ENCODE measurements at regions not wholly inside any gene's neighbourhood (a gene's known extent, or its start where the extent isn't known, plus 50 kb on each side); places are given as distances from the start of the nearest gene placed in this dataset.

DNA sequence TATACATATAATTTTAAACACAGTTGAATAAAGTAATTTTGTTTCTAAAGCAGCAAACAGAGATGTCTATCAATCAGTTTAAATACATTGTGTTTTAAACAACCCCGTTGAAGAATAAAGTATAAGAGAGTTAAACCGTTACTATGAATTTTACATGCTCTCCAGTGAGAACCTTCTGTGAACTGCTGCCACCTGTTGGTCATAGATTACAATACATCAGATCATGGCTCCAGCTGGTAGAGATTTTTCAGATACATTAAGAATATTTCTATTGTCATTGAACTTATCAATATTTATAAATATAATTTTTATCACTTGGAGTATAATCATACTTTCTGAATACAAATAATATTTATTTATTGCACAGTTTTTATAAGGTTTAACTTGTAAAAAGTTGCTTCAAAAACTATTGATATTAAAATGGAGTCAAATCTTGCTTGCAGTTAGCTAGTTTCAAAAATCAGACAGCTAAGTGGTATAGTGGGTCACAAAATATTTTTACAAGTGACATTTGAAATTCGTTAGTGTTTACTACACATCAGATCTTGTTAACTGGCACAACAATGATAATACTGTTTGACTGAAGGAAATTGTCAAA lies 561.2 kb upstream of the PHF14 start:
- Histone ChIP-seq H3K27me3 (ENCODE audit: control insufficient read depth, insufficient read depth, low read length) (no peaks in the 10 kb centered on the region), H3K9ac (ENCODE audit: low read depth, low read length) (no peak overlapping the region), H3K4ac (ENCODE audit: low read depth, low read length) (no peak overlapping the region), H2BK20ac (ENCODE audit: low read depth, low read length) (no peak overlapping the region), H2AK9ac (replicated peaks; ENCODE audit: low read depth, low read length, poor library complexity) (no peak overlapping the region), H3K79me1 (ENCODE audit: low read depth in 1 of 2, low read length in 2 of 2) (no peaks in the 10 kb centered on the region), H2BK5ac (ENCODE audit: low read depth, low read length, poor library complexity, severe bottlenecking) (no peak overlapping the region), H4K91ac (ENCODE audit: insufficient read depth, low read depth, low read length) (no peak overlapping the region), H3K14ac (replicated peaks; ENCODE audit: low read depth, low read length) (no peak overlapping the region), H2AK5ac (ENCODE audit: low read depth, low read length) (no peak overlapping the region), H3K36me3 (ENCODE audit: control insufficient read depth, insufficient read depth, low read length) (no peaks in the 10 kb centered on the region), H3K18ac (ENCODE audit: low read depth, low read length) (no peak overlapping the region), H3K4me2 (ENCODE audit: low read depth, low read length) (no peak overlapping the region), H3K23ac (ENCODE audit: low read depth, low read length) (no peak overlapping the region), H2AFZ (replicated peaks; ENCODE audit: low read length, poor library complexity) (no peak overlapping the region), H3K9me3 (ENCODE audit: control insufficient read depth, insufficient read depth, low read length) (0 out of 2 replicates have a peak, but pooled peaks cover 4% of the 10 kb centered on the region), H3K56ac (ENCODE audit: extremely low read depth, insufficient read depth, low read length) (no peak overlapping the region), H3K27ac (ENCODE audit: insufficient read depth, low read length) (no peak overlapping the region), H4K8ac (ENCODE audit: low read depth in 2 of 2, low read length in 2 of 2) (no peak overlapping the region), H3K4me3 (ENCODE audit: insufficient read depth, low read depth, low read length) (no peak overlapping the region), H3K4me1 (ENCODE audit: control insufficient read depth, insufficient read depth, low read length) (no peaks in the 10 kb centered on the region), H3K9me1 (ENCODE audit: insufficient read depth, low read length) (no peaks in the 10 kb centered on the region), H2BK120ac (ENCODE audit: low read depth, low read length) (no peak overlapping the region), H4K20me1 (ENCODE audit: insufficient read depth, low read length) (no peaks in the 10 kb centered on the region), H4K5ac (ENCODE audit: low read depth, low read length) (no peak overlapping the region), H2BK15ac (ENCODE audit: low read depth, low read length) (no peak overlapping the region)
- TF ChIP-seq POLR2A (IDR thresholded peaks at IDR 0.05; ENCODE audit: low read depth, low read length) (no peak), RFX5 (IDR thresholded peaks at IDR 0.05; ENCODE audit: low read depth, low read length) (no peak), RCOR1 (IDR thresholded peaks at IDR 0.05; ENCODE audit: insufficient replicate concordance, low read length) (no peak), BHLHE40 (IDR thresholded peaks at IDR 0.05; ENCODE audit: low read depth, low read length) (no peak), MAZ (IDR thresholded peaks at IDR 0.05; ENCODE audit: borderline replicate concordance, low read depth, low read length) (no peak), CHD1 (IDR thresholded peaks at IDR 0.05; ENCODE audit: low read depth, low read length) (no peak), SMC3 (IDR thresholded peaks at IDR 0.05; ENCODE audit: low read depth, low read length) (no peak), MAFK (IDR thresholded peaks at IDR 0.05; ENCODE audit: low read depth, low read length) (no peak), MXI1 (IDR thresholded peaks at IDR 0.05; ENCODE audit: borderline replicate concordance, low read depth, low read length) (no peak), RAD21 (IDR thresholded peaks at IDR 0.05; ENCODE audit: low read length) (0 out of 2 replicates have a peak, but pooled peaks have one; percentile 7), NFE2L2 (IDR thresholded peaks at IDR 0.05; ENCODE audit: low read depth, low read length) (no peak), CEBPB (IDR thresholded peaks at IDR 0.05; ENCODE audit: low read depth, low read length) (no peak), FOS (IDR thresholded peaks at IDR 0.05; ENCODE audit: low read depth, low read length) (no peak)
- TF ChIP-seq, protein P1, sequence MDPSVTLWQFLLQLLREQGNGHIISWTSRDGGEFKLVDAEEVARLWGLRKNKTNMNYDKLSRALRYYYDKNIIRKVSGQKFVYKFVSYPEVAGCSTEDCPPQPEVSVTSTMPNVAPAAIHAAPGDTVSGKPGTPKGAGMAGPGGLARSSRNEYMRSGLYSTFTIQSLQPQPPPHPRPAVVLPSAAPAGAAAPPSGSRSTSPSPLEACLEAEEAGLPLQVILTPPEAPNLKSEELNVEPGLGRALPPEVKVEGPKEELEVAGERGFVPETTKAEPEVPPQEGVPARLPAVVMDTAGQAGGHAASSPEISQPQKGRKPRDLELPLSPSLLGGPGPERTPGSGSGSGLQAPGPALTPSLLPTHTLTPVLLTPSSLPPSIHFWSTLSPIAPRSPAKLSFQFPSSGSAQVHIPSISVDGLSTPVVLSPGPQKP (IDR thresholded peaks at IDR 0.05; ENCODE audit: borderline replicate concordance, low read depth, low read length): no peak
- TF ChIP-seq, protein P2, sequence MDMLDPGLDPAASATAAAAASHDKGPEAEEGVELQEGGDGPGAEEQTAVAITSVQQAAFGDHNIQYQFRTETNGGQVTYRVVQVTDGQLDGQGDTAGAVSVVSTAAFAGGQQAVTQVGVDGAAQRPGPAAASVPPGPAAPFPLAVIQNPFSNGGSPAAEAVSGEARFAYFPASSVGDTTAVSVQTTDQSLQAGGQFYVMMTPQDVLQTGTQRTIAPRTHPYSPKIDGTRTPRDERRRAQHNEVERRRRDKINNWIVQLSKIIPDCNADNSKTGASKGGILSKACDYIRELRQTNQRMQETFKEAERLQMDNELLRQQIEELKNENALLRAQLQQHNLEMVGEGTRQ (IDR thresholded peaks at IDR 0.05; ENCODE audit: low read depth, low read length): no peak
- TF ChIP-seq, protein P3, sequence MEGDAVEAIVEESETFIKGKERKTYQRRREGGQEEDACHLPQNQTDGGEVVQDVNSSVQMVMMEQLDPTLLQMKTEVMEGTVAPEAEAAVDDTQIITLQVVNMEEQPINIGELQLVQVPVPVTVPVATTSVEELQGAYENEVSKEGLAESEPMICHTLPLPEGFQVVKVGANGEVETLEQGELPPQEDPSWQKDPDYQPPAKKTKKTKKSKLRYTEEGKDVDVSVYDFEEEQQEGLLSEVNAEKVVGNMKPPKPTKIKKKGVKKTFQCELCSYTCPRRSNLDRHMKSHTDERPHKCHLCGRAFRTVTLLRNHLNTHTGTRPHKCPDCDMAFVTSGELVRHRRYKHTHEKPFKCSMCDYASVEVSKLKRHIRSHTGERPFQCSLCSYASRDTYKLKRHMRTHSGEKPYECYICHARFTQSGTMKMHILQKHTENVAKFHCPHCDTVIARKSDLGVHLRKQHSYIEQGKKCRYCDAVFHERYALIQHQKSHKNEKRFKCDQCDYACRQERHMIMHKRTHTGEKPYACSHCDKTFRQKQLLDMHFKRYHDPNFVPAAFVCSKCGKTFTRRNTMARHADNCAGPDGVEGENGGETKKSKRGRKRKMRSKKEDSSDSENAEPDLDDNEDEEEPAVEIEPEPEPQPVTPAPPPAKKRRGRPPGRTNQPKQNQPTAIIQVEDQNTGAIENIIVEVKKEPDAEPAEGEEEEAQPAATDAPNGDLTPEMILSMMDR (conservative IDR thresholded peaks at IDR 0.05; ENCODE audit: low read depth, low read length): peak; percentile 26
- dilution Hi-C loops (cut with HindIII; ENCODE audit: low sequenced_read_pairs, unreplicated experiment): no loop called here
- DNase-seq: peak; percentile 1
- intact Hi-C loops (cut with micrococcal nuclease): loop anchor here (5.0 kb wide), 1 partner anchor 1995 kb away; no protein-coding TSS in a partner anchor
- no peak for ATAC-seq (ENCODE audit: low read depth)
- BruUV-seq (replicated peaks): no TSS peak
- ChIA-PET CTCF (no interaction called here), POLR2A (ENCODE audit: unreplicated experiment) (no interaction called here)
- WGBS, 2 experiments (ENCODE audit: extremely low coverage in 2 of 2, insufficient read length in 1 of 2): no CpG with 5 or more reads among the region's 3 CpGs
- in situ Hi-C loops (cut with MboI; ENCODE audit: low sequenced_read_pairs): no loop called here

All from IMR-90 (cell line).